ENCODE measurements at regions not wholly inside any gene's neighbourhood (a gene's known extent, or its start where the extent isn't known, plus 50 kb on each side); places are given as distances from the start of the nearest gene placed in this dataset.

GRCh38 chr7:22948770-22949169 is 65.2 kb downstream of the HYCC1 start:
- H3K9me3 Mint-ChIP-seq (ENCODE audit: unreplicated experiment) = no peaks in the 10 kb centered on the region
- H3K4me3 Mint-ChIP-seq (ENCODE audit: unreplicated experiment) = no peak overlapping the region
- no TSS peak for BruUV-seq (replicated peaks)
- TF ChIP-seq CTCF (IDR thresholded peaks at IDR 0.05; ENCODE audit: insufficient read depth in 1 of 2, low read depth in 1 of 2, low read length in 1 of 2, severe bottlenecking in 1 of 2, unreplicated experiment in 1 of 2) = no peak
- peaks cover 13% of the 10 kb centered on the region for H3K4me1 Mint-ChIP-seq (ENCODE audit: low read depth, unreplicated experiment)
- no peaks in the 10 kb centered on the region for H3K36me3 Mint-ChIP-seq (ENCODE audit: insufficient read depth, unreplicated experiment)
- CTCF ChIA-PET = no interaction called here
- DNase-seq = no peak
- POLR2A ChIA-PET = no interaction called here
- Histone ChIP-seq H3K4me3 (ENCODE audit: low read depth, low read length) (no peak overlapping the region), H3K9me3 (no peaks in the 10 kb centered on the region), H3K4me1 (peaks cover 14% of the 10 kb centered on the region; the same call in 1 of the 2 replicates), H3K27me3 (replicated peaks; ENCODE audit: control insufficient read depth, insufficient read depth, low read length) (no peaks in the 10 kb centered on the region), H3K36me3 (ENCODE audit: control insufficient read depth, insufficient read depth, low read length) (no peaks in the 10 kb centered on the region)
- H3K27ac Mint-ChIP-seq (ENCODE audit: unreplicated experiment) = no peak overlapping the region
- no peaks in the 10 kb centered on the region for H3K27me3 Mint-ChIP-seq (ENCODE audit: insufficient read depth, unreplicated experiment)
- intact Hi-C loops (cut with micrococcal nuclease; ENCODE audit: unreplicated experiment) = no loop called here

GRCh38 chr7:22945584-22945983 is 68.3 kb downstream of the HYCC1 start:
- ChIA-PET POLR2A (no interaction called here), CTCF (no interaction called here)
- no peak overlapping the region for H3K4me3 ChIP-seq (ENCODE audit: low read depth, low read length)
- H3K27me3 Mint-ChIP-seq (ENCODE audit: insufficient read depth, unreplicated experiment) = no peaks in the 10 kb centered on the region
- intact Hi-C loops (cut with micrococcal nuclease; ENCODE audit: unreplicated experiment) = no loop called here
- H3K9me3 Mint-ChIP-seq (ENCODE audit: unreplicated experiment) = no peaks in the 10 kb centered on the region
- H3K4me3 Mint-ChIP-seq (ENCODE audit: unreplicated experiment) = no peak overlapping the region
- peaks cover 6% of the 10 kb centered on the region; the same call in 1 of the 2 replicates for H3K4me1 ChIP-seq
- peaks cover 4% of the 10 kb centered on the region for H3K4me1 Mint-ChIP-seq (ENCODE audit: low read depth, unreplicated experiment)
- no peaks in the 10 kb centered on the region for H3K36me3 ChIP-seq (ENCODE audit: control insufficient read depth, insufficient read depth, low read length)
- no peaks in the 10 kb centered on the region for H3K9me3 ChIP-seq
- H3K27ac Mint-ChIP-seq (ENCODE audit: unreplicated experiment) = no peak overlapping the region
- H3K27me3 ChIP-seq (replicated peaks; ENCODE audit: control insufficient read depth, insufficient read depth, low read length) = no peaks in the 10 kb centered on the region
- TSS peak; percentile 26 for BruUV-seq (replicated peaks)
- no peaks in the 10 kb centered on the region for H3K36me3 Mint-ChIP-seq (ENCODE audit: insufficient read depth, unreplicated experiment)
- DNase-seq = no peak
- TF ChIP-seq CTCF (IDR thresholded peaks at IDR 0.05; ENCODE audit: insufficient read depth in 1 of 2, low read depth in 1 of 2, low read length in 1 of 2, severe bottlenecking in 1 of 2, unreplicated experiment in 1 of 2) = no peak

GRCh38 chr7:22944510-22944909 is 69.4 kb downstream of the HYCC1 start:
- Mint-ChIP-seq H3K27ac (ENCODE audit: unreplicated experiment) (no peak overlapping the region), H3K27me3 (ENCODE audit: insufficient read depth, unreplicated experiment) (no peaks in the 10 kb centered on the region), H3K9me3 (ENCODE audit: unreplicated experiment) (no peaks in the 10 kb centered on the region), H3K36me3 (ENCODE audit: insufficient read depth, unreplicated experiment) (no peaks in the 10 kb centered on the region), H3K4me3 (ENCODE audit: unreplicated experiment) (no peak overlapping the region), H3K4me1 (ENCODE audit: low read depth, unreplicated experiment) (peaks cover 5% of the 10 kb centered on the region)
- ChIA-PET POLR2A (interaction anchor here (0.6 kb wide), 1 partner anchor 43 kb away, joined by 4 read pairs; no protein-coding TSS in a partner anchor), CTCF (no interaction called here)
- Histone ChIP-seq H3K27me3 (replicated peaks; ENCODE audit: control insufficient read depth, insufficient read depth, low read length) (no peaks in the 10 kb centered on the region), H3K4me3 (ENCODE audit: low read depth, low read length) (no peak overlapping the region), H3K9me3 (no peaks in the 10 kb centered on the region), H3K36me3 (ENCODE audit: control insufficient read depth, insufficient read depth, low read length) (no peaks in the 10 kb centered on the region), H3K4me1 (peaks cover 6% of the 10 kb centered on the region; the same call in 1 of the 2 replicates)
- intact Hi-C loops (cut with micrococcal nuclease; ENCODE audit: unreplicated experiment) = no loop called here
- no TSS peak for BruUV-seq (replicated peaks)
- TF ChIP-seq CTCF (IDR thresholded peaks at IDR 0.05; ENCODE audit: insufficient read depth in 1 of 2, low read depth in 1 of 2, low read length in 1 of 2, severe bottlenecking in 1 of 2, unreplicated experiment in 1 of 2) = no peak
- DNase-seq = no peak
